A549 (cell line): ENCODE measurements at regions not wholly inside any gene's neighbourhood (a gene's known extent, or its start where the extent isn't known, plus 50 kb on each side); places are given as distances from the start of the nearest gene placed in this dataset.

ENCODE experiments used
- CEBPB ChIP-seq, 2 experiments: fragments of >200 bp in 1 of 2; sonication (Bioruptor Twin) in 1 of 2; formaldehyde crosslinking in 1 of 2; IDR thresholded peaks; 2 replicates each; pipeline ENCODE4 v1.6.1; 2012 to 2016
- HDAC2 ChIP-seq: fragments of 200-600 bp; sonication (generic); IDR thresholded peaks from 2 replicates; pipeline ENCODE4 v1.6.1; 2016
- JUN ChIP-seq, 2 experiments: fragments of >200 bp; sonication (Bioruptor Twin); formaldehyde crosslinking; IDR thresholded peaks; 2 replicates in 1 of 2; 3 replicates in 1 of 2; pipeline ENCODE4 v1.6.1; 2016 to 2017
- KDM1A ChIP-seq: fragments of 200-600 bp; sonication (generic); IDR thresholded peaks from 2 replicates; pipeline ENCODE4 v1.6.1; 2016; ENCODE audit warnings: low read depth, mild to moderate bottlenecking
- MAFK ChIP-seq: fragments of 450-650 bp; IDR thresholded peaks from 2 replicates; pipeline ENCODE4 v1.6.1; 2014; ENCODE audit not compliant: partially characterized antibody
- MAZ ChIP-seq: fragments of 150-350 bp; IDR thresholded peaks from 2 replicates; pipeline ENCODE4 v1.6.1; 2014; ENCODE audit warnings: antibody characterized with exemption, low read depth, low read length, borderline replicate concordance
- SREBF2 ChIP-seq: fragments of 450-650 bp; IDR thresholded peaks from 2 replicates; pipeline ENCODE4 v1.6.1; 2014; ENCODE audit warnings: mild to moderate bottlenecking, moderate library complexity
- TF ChIP-seq, protein P1 (sequence below): fragments of >200 bp; sonication (Bioruptor Twin); formaldehyde crosslinking; IDR thresholded peaks from 3 replicates; pipeline ENCODE4 v1.5.1; 2016

DNA sequence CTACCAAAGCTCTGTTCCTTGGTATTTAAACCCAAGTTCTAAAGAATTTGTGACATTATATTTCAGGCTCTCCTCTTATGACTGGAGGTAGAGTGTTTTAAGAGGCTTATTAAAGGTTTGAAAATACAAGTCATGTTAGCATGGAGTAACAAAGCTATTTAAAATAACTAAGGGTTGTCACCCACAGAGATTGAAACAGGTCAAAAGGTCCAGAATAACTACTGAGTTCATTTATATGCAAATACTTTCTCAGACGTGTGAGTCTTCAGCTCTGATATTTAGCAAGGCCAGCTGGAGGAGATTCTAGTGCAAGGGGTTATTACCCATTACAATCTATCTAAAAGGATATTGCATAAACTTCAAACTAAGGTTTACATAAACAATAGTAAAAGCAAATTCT is 1538.8 kb upstream of the CDH8 start:
- TF ChIP-seq, protein P1, sequence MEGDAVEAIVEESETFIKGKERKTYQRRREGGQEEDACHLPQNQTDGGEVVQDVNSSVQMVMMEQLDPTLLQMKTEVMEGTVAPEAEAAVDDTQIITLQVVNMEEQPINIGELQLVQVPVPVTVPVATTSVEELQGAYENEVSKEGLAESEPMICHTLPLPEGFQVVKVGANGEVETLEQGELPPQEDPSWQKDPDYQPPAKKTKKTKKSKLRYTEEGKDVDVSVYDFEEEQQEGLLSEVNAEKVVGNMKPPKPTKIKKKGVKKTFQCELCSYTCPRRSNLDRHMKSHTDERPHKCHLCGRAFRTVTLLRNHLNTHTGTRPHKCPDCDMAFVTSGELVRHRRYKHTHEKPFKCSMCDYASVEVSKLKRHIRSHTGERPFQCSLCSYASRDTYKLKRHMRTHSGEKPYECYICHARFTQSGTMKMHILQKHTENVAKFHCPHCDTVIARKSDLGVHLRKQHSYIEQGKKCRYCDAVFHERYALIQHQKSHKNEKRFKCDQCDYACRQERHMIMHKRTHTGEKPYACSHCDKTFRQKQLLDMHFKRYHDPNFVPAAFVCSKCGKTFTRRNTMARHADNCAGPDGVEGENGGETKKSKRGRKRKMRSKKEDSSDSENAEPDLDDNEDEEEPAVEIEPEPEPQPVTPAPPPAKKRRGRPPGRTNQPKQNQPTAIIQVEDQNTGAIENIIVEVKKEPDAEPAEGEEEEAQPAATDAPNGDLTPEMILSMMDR = no peak
- TF ChIP-seq CEBPB (IDR thresholded peaks at IDR 0.05) = no peak
- TF ChIP-seq MAZ = no peak
- no peak for TF ChIP-seq JUN (IDR thresholded peaks at IDR 0.05)
- no peak for TF ChIP-seq KDM1A
- no peak for TF ChIP-seq SREBF2
- TF ChIP-seq HDAC2 = no peak
- TF ChIP-seq MAFK = no peak
